ENCODE measurements at regions not wholly inside any gene's neighbourhood (a gene's known extent, or its start where the extent isn't known, plus 50 kb on each side); places are given as distances from the start of the nearest gene placed in this dataset.

DNA sequence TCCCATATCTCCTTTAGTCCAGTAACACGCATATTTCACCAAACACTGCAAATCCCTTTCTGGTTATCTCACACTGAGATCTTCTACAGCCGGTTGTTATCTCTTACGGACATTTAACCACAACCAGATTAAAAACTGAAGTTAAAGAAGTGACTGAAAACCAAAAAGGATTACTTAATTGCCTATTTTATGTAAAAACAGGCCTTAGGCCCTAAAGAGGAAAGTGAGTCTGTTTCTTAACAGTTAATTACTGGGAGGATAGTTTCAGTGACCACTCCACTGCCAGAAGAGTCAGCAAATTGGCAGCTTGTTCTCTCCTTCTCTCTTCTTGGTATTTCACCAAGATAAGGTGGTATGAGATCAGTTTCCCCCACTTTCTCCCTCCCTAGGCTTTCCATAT lies 161.9 kb upstream of the MEOX2 start:
- TF ChIP-seq, protein P1, sequence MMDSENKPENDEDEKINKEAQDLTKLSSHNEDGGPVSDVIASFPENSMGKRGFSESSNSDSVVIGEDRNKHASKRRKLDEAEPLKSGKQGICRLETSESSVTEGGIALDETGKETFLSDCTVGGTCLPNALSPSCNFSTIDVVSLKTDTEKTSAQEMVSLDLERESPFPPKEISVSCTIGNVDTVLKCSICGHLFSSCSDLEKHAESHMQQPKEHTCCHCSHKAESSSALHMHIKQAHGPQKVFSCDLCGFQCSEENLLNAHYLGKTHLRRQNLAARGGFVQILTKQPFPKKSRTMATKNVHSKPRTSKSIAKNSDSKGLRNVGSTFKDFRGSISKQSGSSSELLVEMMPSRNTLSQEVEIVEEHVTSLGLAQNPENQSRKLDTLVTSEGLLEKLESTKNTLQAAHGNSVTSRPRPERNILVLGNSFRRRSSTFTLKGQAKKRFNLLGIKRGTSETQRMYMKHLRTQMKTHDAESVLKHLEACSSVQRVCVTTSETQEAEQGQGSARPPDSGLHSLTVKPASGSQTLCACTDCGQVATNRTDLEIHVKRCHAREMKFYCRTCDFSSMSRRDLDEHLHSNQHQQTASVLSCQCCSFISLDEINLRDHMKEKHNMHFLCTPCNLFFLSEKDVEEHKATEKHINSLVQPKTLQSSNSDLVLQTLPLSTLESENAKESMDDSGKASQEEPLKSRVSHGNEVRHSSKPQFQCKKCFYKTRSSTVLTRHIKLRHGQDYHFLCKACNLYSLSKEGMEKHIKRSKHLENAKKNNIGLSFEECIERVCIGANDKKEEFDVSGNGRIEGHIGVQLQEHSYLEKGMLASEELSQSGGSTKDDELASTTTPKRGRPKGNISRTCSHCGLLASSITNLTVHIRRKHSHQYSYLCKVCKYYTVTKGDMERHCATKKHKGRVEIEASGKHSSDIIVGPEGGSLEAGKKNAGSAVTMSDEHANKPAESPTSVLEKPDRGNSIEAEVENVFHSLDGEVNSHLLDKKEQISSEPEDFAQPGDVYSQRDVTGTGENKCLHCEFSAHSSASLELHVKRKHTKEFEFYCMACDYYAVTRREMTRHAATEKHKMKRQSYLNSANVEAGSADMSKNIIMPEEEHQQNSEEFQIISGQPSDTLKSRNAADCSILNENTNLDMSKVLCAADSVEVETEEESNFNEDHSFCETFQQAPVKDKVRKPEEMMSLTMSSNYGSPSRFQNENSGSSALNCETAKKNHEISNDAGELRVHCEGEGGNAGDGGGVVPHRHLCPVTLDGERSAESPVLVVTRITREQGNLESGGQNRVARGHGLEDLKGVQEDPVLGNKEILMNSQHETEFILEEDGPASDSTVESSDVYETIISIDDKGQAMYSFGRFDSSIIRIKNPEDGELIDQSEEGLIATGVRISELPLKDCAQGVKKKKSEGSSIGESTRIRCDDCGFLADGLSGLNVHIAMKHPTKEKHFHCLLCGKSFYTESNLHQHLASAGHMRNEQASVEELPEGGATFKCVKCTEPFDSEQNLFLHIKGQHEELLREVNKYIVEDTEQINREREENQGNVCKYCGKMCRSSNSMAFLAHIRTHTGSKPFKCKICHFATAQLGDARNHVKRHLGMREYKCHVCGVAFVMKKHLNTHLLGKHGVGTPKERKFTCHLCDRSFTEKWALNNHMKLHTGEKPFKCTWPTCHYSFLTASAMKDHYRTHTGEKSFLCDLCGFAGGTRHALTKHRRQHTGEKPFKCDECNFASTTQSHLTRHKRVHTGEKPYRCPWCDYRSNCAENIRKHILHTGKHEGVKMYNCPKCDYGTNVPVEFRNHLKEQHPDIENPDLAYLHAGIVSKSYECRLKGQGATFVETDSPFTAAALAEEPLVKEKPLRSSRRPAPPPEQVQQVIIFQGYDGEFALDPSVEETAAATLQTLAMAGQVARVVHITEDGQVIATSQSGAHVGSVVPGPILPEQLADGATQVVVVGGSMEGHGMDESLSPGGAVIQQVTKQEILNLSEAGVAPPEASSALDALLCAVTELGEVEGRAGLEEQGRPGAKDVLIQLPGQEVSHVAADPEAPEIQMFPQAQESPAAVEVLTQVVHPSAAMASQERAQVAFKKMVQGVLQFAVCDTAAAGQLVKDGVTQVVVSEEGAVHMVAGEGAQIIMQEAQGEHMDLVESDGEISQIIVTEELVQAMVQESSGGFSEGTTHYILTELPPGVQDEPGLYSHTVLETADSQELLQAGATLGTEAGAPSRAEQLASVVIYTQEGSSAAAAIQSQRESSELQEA (IDR thresholded peaks at IDR 0.05; ENCODE audit: low read depth) = no peak
- TF ChIP-seq POLR2A (conservative IDR thresholded peaks at IDR 0.05) (no peak), DDX20 (tag; IDR thresholded peaks at IDR 0.05; ENCODE audit: low read depth) (no peak), SMARCE1 (IDR thresholded peaks at IDR 0.05) (no peak), JUN (IDR thresholded peaks at IDR 0.05; ENCODE audit: borderline replicate concordance, low read depth, low read length) (no peak), JUN (CRISPR knock-in tag; IDR thresholded peaks at IDR 0.05; ENCODE audit: borderline replicate concordance) (no peak)
